ENCODE measurements at regions not wholly inside any gene's neighbourhood (a gene's known extent, or its start where the extent isn't known, plus 50 kb on each side); places are given as distances from the start of the nearest gene placed in this dataset.

DNA sequence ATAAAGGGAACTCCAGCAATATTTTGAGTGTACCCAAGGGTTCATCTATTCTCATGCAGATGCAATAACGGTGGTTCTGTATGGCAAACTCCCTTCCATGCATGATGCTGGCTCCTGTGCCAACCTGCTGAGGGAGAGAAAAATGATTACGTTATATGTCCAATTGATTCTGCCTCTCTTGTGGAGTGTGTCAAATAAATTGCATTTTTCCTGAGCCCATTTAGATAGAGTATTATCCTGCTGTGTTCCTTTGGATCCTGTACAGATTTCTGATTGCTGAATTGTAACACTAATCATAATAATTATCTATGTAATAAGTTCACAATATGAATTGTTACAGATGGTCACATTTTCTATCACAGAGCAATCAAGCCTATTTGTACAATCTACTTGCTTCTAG, 821.7 kb downstream of the C4orf33 start:
- TF ChIP-seq GATA2 (IDR thresholded peaks at IDR 0.05; ENCODE audit: low read depth, low read length) = no peak
- no peak for TF ChIP-seq GATA3 (IDR thresholded peaks at IDR 0.05; ENCODE audit: low read depth, low read length)
